GM21576 (cell line): ENCODE measurements at regions not wholly inside any gene's neighbourhood (a gene's known extent, or its start where the extent isn't known, plus 50 kb on each side); places are given as distances from the start of the nearest gene placed in this dataset.
"Not testable (repeated sequence)": the region's sequence is repeated elsewhere in the genome, so short reads cannot be mapped to it uniquely, and the experiment has no call there.

Source experiments
- ATAC-seq: cut with Tn5 transposase; IDR thresholded peaks from one replicate; pipeline ENCODE4 v1.9.1; 2021; ENCODE audit warnings: mild to moderate bottlenecking, moderate library complexity; ENCODE audit not compliant: unreplicated experiment

- no peak for ATAC-seq
Observed at GRCh38 chr4:26044524-26044923, 130.5 kb downstream of the SMIM20 start.

- ATAC-seq = no peak
Observed at GRCh38 chr4:26044983-26045382, 131.0 kb downstream of the SMIM20 start.

GRCh38 chr4:26047795-26048194 is 133.8 kb downstream of the SMIM20 start:
- ATAC-seq = no peak

- no peak for ATAC-seq
Observed at GRCh38 chr4:26048378-26048882, 134.4 kb downstream of the SMIM20 start.

- ATAC-seq = no peak
Observed at GRCh38 chr4:26048950-26049349, 134.9 kb downstream of the SMIM20 start.

- ATAC-seq = no peak
Observed at GRCh38 chr4:26049447-26049846, 135.4 kb downstream of the SMIM20 start.

- ATAC-seq = no peak
Observed at GRCh38 chr4:26050212-26050643, 136.2 kb downstream of the SMIM20 start.

- no peak for ATAC-seq
Observed at GRCh38 chr4:26050671-26051070, 136.7 kb downstream of the SMIM20 start.

- no peak for ATAC-seq
Observed at GRCh38 chr4:26051240-26051639, 137.2 kb downstream of the SMIM20 start.

GRCh38 chr4:26052663-26053541 is 138.9 kb downstream of the SMIM20 start:
- ATAC-seq = no peak

GRCh38 chr4:26053761-26054160 is 139.7 kb downstream of the SMIM20 start:
- ATAC-seq = no peak

GRCh38 chr4:26055855-26056254 is 141.8 kb downstream of the SMIM20 start:
- ATAC-seq = no peak

- no peak for ATAC-seq
Observed at GRCh38 chr4:26056406-26056805, 142.4 kb downstream of the SMIM20 start.

- not testable (repeated sequence) for ATAC-seq
Observed at GRCh38 chr4:26057839-26058238, 143.8 kb downstream of the SMIM20 start.

- ATAC-seq = no peak
Observed at GRCh38 chr4:26058537-26058936, 144.5 kb downstream of the SMIM20 start.

GRCh38 chr4:26059391-26060154 is 145.6 kb downstream of the SMIM20 start:
- ATAC-seq = no peak

- no peak for ATAC-seq
Observed at GRCh38 chr4:26060286-26060685, 146.3 kb downstream of the SMIM20 start.

- no peak for ATAC-seq
Observed at GRCh38 chr4:26061248-26061986, 147.4 kb downstream of the SMIM20 start.

GRCh38 chr4:26062215-26062614 is 148.2 kb downstream of the SMIM20 start:
- no peak for ATAC-seq

- not testable (repeated sequence) for ATAC-seq
Observed at GRCh38 chr4:26064009-26064408, 150.0 kb downstream of the SMIM20 start.

- ATAC-seq = no peak
Observed at GRCh38 chr4:26065833-26066232, 151.8 kb downstream of the SMIM20 start.
